CD4-positive, alpha-beta T cell treated with Interleukin-21 for 1 hour (primary cell): ENCODE measurements at regions not wholly inside any gene's neighbourhood (a gene's known extent, or its start where the extent isn't known, plus 50 kb on each side); places are given as distances from the start of the nearest gene placed in this dataset.

Experiments
- DNase-seq: peaks from one replicate; pipeline ENCODE4 v3.0.0-alpha.2; 2020

- no peak for DNase-seq
These were observed 1065.4 kb downstream of the SORCS3 start for GRCh38 chr10:105706281-105707026.

- DNase-seq = no peak
These were observed 1061.1 kb downstream of the SORCS3 start for GRCh38 chr10:105702211-105702610.

- no peak for DNase-seq
These were observed 1059.1 kb downstream of the SORCS3 start for GRCh38 chr10:105700218-105700617.

GRCh38 chr10:105699504-105699903 is 1058.4 kb downstream of the SORCS3 start:
- DNase-seq = no peak

- no peak for DNase-seq
These were observed 1057.5 kb downstream of the SORCS3 start for GRCh38 chr10:105698592-105698991.

- no peak for DNase-seq
These were observed 1056.2 kb downstream of the SORCS3 start for GRCh38 chr10:105697290-105697780.

- DNase-seq = peak; percentile 0
These were observed 1050.7 kb downstream of the SORCS3 start for GRCh38 chr10:105691811-105692210.

- DNase-seq = no peak
These were observed 1041.8 kb downstream of the SORCS3 start for GRCh38 chr10:105682911-105683310.

- DNase-seq = no peak
These were observed 1040.0 kb downstream of the SORCS3 start for GRCh38 chr10:105681051-105681450.

- DNase-seq = no peak
These were observed 1038.7 kb downstream of the SORCS3 start for GRCh38 chr10:105679781-105680180.

- no peak for DNase-seq
These were observed 1034.2 kb downstream of the SORCS3 start for GRCh38 chr10:105675333-105675732.

GRCh38 chr10:105674448-105674847 is 1033.4 kb downstream of the SORCS3 start:
- DNase-seq = no peak

- DNase-seq = no peak
These were observed 1017.6 kb downstream of the SORCS3 start for GRCh38 chr10:105658696-105659095.

GRCh38 chr10:105656856-105657255 is 1015.8 kb downstream of the SORCS3 start:
- no peak for DNase-seq

GRCh38 chr10:105650306-105650705 is 1009.2 kb downstream of the SORCS3 start:
- DNase-seq = no peak

- no peak for DNase-seq
These were observed 1006.3 kb downstream of the SORCS3 start for GRCh38 chr10:105647354-105647753.

GRCh38 chr10:105644978-105645377 is 1003.9 kb downstream of the SORCS3 start:
- DNase-seq = no peak

GRCh38 chr10:105644559-105644958 is 1003.5 kb downstream of the SORCS3 start:
- no peak for DNase-seq

- DNase-seq = no peak
These were observed 1003.0 kb downstream of the SORCS3 start for GRCh38 chr10:105644091-105644490.

- no peak for DNase-seq
These were observed 1002.6 kb downstream of the SORCS3 start for GRCh38 chr10:105643660-105644059.

- no peak for DNase-seq
These were observed 993.2 kb downstream of the SORCS3 start for GRCh38 chr10:105634281-105634680.

- no peak for DNase-seq
These were observed 974.8 kb downstream of the SORCS3 start for GRCh38 chr10:105615715-105616365.

- no peak for DNase-seq
These were observed 970.2 kb downstream of the SORCS3 start for GRCh38 chr10:105611244-105611798.

GRCh38 chr10:105609451-105609850 is 968.4 kb downstream of the SORCS3 start:
- DNase-seq = no peak
